KMS-11 (cell line): ENCODE measurements at regions not wholly inside any gene's neighbourhood (a gene's known extent, or its start where the extent isn't known, plus 50 kb on each side); places are given as distances from the start of the nearest gene placed in this dataset.

Experiments
- H2AFZ ChIP-seq: fragments of 200-600 bp; sonication (generic); 2 replicates; pipeline ENCODE4 v1.6.1; 2016; ENCODE audit warnings: antibody characterized with exemption, mixed run types, low read depth
- H3K27ac ChIP-seq: fragments of 200-600 bp; sonication (generic); 2 replicates; pipeline ENCODE4 v1.6.1; 2016; ENCODE audit warnings: mild to moderate bottlenecking, mixed run types
- H3K27me3 ChIP-seq: fragments of 200-600 bp; sonication (generic); 2 replicates; pipeline ENCODE4 v1.6.1; 2017; ENCODE audit warnings: mild to moderate bottlenecking, low read depth, mixed run types, moderate library complexity; ENCODE audit not compliant: insufficient read depth
- H3K36me3 ChIP-seq: fragments of 200-600 bp; sonication (generic); 2 replicates; pipeline ENCODE4 v1.6.1; 2017; ENCODE audit warnings: mild to moderate bottlenecking, mixed run types; ENCODE audit not compliant: insufficient read depth
- H3K4me1 ChIP-seq: fragments of 200-600 bp; sonication (generic); 2 replicates; pipeline ENCODE4 v1.6.1; 2016; ENCODE audit warnings: mild to moderate bottlenecking, low read depth, mixed run types; ENCODE audit not compliant: poor library complexity, severe bottlenecking
- H3K4me2 ChIP-seq: fragments of 200-600 bp; sonication (generic); 2 replicates; pipeline ENCODE4 v1.7.0; 2016; ENCODE audit warnings: mild to moderate bottlenecking, mixed run types
- H3K4me3 ChIP-seq: fragments of 200-600 bp; sonication (generic); IDR thresholded peaks from 2 replicates; pipeline ENCODE4 v1.6.1; 2017; ENCODE audit warnings: low read depth, low read length, mixed read lengths; ENCODE audit not compliant: insufficient read depth
- H3K79me2 ChIP-seq: fragments of 200-600 bp; sonication (generic); 2 replicates; pipeline ENCODE4 v1.6.1; 2016; ENCODE audit warnings: low read depth, mixed run types; ENCODE audit not compliant: insufficient read depth
- H3K9ac ChIP-seq: fragments of 200-600 bp; sonication (generic); 2 replicates; pipeline ENCODE4 v1.6.1; 2016; ENCODE audit warnings: mild to moderate bottlenecking, mixed run types
- H4K20me1 ChIP-seq: fragments of 200-600 bp; sonication (generic); 2 replicates; pipeline ENCODE4 v1.6.1; 2016; ENCODE audit warnings: mild to moderate bottlenecking, mixed run types; ENCODE audit not compliant: insufficient read depth
- TF ChIP-seq, protein P1 (sequence below): fragments of 200-600 bp; sonication (generic); conservative IDR thresholded peaks from 2 replicates; pipeline ENCODE4 v1.6.1; 2017; ENCODE audit warnings: low read depth, mild to moderate bottlenecking, antibody characterized with exemption, low read length, moderate library complexity, mixed read lengths

DNA sequence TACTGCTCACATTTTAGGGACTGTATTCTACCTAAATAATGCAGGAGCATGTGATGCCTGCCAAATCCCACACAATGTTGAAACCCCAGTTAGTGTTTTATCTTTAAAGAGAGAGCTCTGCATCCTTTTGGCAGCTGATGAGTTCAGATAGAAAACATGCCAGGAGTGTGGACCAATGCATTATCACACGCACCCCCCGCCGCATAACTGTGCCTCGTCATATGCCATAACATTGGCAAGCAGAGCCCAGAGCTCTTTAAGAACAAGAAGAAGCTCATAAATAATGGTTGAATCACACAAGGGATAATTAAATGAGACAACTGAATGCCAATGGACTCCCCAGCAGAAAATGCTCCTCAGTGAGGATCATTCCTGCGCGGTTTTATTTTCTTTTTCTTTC, 52.8 kb upstream of the RORB start:
- H3K4me1 ChIP-seq, result no peaks in the 10 kb centered on the region
- no peak overlapping the region for H3K4me3 ChIP-seq
- no peaks in the 10 kb centered on the region for H3K79me2 ChIP-seq
- no peak overlapping the region for H3K27ac ChIP-seq
- H3K27me3 ChIP-seq, result no peaks in the 10 kb centered on the region
- TF ChIP-seq, protein P1, sequence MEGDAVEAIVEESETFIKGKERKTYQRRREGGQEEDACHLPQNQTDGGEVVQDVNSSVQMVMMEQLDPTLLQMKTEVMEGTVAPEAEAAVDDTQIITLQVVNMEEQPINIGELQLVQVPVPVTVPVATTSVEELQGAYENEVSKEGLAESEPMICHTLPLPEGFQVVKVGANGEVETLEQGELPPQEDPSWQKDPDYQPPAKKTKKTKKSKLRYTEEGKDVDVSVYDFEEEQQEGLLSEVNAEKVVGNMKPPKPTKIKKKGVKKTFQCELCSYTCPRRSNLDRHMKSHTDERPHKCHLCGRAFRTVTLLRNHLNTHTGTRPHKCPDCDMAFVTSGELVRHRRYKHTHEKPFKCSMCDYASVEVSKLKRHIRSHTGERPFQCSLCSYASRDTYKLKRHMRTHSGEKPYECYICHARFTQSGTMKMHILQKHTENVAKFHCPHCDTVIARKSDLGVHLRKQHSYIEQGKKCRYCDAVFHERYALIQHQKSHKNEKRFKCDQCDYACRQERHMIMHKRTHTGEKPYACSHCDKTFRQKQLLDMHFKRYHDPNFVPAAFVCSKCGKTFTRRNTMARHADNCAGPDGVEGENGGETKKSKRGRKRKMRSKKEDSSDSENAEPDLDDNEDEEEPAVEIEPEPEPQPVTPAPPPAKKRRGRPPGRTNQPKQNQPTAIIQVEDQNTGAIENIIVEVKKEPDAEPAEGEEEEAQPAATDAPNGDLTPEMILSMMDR, result no peak
- H3K4me2 ChIP-seq, result no peak overlapping the region
- H2AFZ ChIP-seq, result no peak overlapping the region
- no peaks in the 10 kb centered on the region for H3K36me3 ChIP-seq
- H4K20me1 ChIP-seq, result no peaks in the 10 kb centered on the region
- no peak overlapping the region for H3K9ac ChIP-seq
